Stomach (tissue), 8 donors: ENCODE measurements at regions not wholly inside any gene's neighbourhood (a gene's known extent, or its start where the extent isn't known, plus 50 kb on each side); places are given as distances from the start of the nearest gene placed in this dataset.

ENCODE experiments used
- DNase-seq, 2 donors: peaks; one replicate each; pipeline versions ENCODE4 v3.0.0 to v3.0.0-alpha.2; 2013 to 2019
- H3K27ac ChIP-seq, 5 donors: fragments of 200-600 bp in 4 of 5; sonication (generic) in 4 of 5; one replicate each; pipeline ENCODE4 v1.5.1; 2013 to 2019; ENCODE audit warnings: mild to moderate bottlenecking in 1 of 5, moderate library complexity in 1 of 5
- H3K27me3 ChIP-seq, 3 donors: fragments of 200-600 bp; sonication (generic); one replicate each; pipeline ENCODE4 v1.5.1; 2017 to 2019; ENCODE audit warnings: mixed run types in 1 of 3
- H3K36me3 ChIP-seq, 4 donors: fragments of 200-600 bp; sonication (generic); 1 replicate in 3 of 4; 2 replicates in 1 of 4; pipeline ENCODE4 v1.5.1; 2016 to 2019
- H3K4me1 ChIP-seq, 4 donors: fragments of 200-600 bp; sonication (generic); one replicate each; pipeline ENCODE4 v1.5.1; 2016 to 2019
- H3K4me3 ChIP-seq, 4 donors: fragments of 200-600 bp; sonication (generic) in 3 of 4; one replicate each; pipeline ENCODE4 v1.5.1; 2016 to 2019; ENCODE audit warnings: mild to moderate bottlenecking in 1 of 4
- H3K9me3 ChIP-seq, 4 donors: fragments of 200-600 bp; sonication (generic); one replicate each; pipeline ENCODE4 v1.5.1; 2016 to 2019
- CTCF ChIP-seq, 7 experiments: fragments of 450-650 bp in 4 of 7; fragments of 200-600 bp in 3 of 7; sonication (generic) in 3 of 7; IDR thresholded peaks; one replicate each; pipeline ENCODE4 v1.5.1; 2016 to 2019; ENCODE audit warnings: antibody characterized with exemption in 7 of 7, control low read depth in 2 of 7, mild to moderate bottlenecking in 1 of 7
- EP300 ChIP-seq: sonication (generic); formaldehyde crosslinking; IDR thresholded peaks from one replicate; pipeline ENCODE4 v1.6.1; 2017; ENCODE audit warnings: antibody characterized with exemption
- POLR2A ChIP-seq, 4 donors: fragments of 450-650 bp; IDR thresholded peaks; one replicate each; pipeline ENCODE4 v1.6.1; 2016; ENCODE audit warnings: antibody characterized with exemption in 4 of 4, control low read depth in 2 of 4, mild to moderate bottlenecking in 1 of 4, moderate library complexity in 1 of 4
- POLR2AphosphoS5 ChIP-seq, 3 donors: sonication (generic); formaldehyde crosslinking; IDR thresholded peaks; one replicate each; pipeline ENCODE4 v1.6.1; 2016; ENCODE audit warnings: antibody characterized with exemption in 3 of 3
- WGBS, 5 donors: extraction: QIAGEN DNeasy Blood & Tissue Kit in 3 of 5; methylation state at CpG; one replicate each; pipeline versions ENCODE4 v1.1.5 to v1.1.7; 2013 to 2018; 5-methylcytosine and 5-hydroxymethylcytosine counted together
- intact Hi-C: fragments of 100-400 bp; cut with DNase I; formaldehyde crosslinking; loops from one replicate; pipeline ENCODE4 v1.15.1; 2023; ENCODE audit warnings: low total_unique reads
- donor health status: healthy with polysubstance abuse.
- donor health status: Bipolar disorder and iron deficiency.
- donor health status: healthy.

- intact Hi-C loops, result no loop called here
- Histone ChIP-seq H3K4me3 (no peak overlapping the region), H3K4me1 (no peaks in the 10 kb centered on the region), H3K27ac (no peak overlapping the region), H3K9me3 (peaks cover 0 to 3% (median 0%) of the 10 kb centered on the region in 4 donors), H3K27me3 (no peaks in the 10 kb centered on the region), H3K36me3 (no peaks in the 10 kb centered on the region)
- no peak for DNase-seq
- 64 to 85% (median 74%) methylated on average over 4 of the region's 4 CpGs for WGBS, 5 donors
- no peak for TF ChIP-seq POLR2AphosphoS5 (IDR thresholded peaks at IDR 0.05)
- TF ChIP-seq CTCF (IDR thresholded peaks at IDR 0.05), result no peak
- TF ChIP-seq POLR2A (IDR thresholded peaks at IDR 0.05), result no peak
- TF ChIP-seq EP300, result no peak
Measured at GRCh38 chr9:118536153-118536552, 832.0 kb downstream of the TLR4 start.

GRCh38 chr9:118538959-118539358 is 830.3 kb downstream of the BRINP1 start:
- DNase-seq, result no peak
- Histone ChIP-seq H3K9me3 (peaks cover 0 to 3% (median 0%) of the 10 kb centered on the region in 4 donors), H3K27ac (no peak overlapping the region), H3K27me3 (no peaks in the 10 kb centered on the region), H3K4me3 (no peak overlapping the region), H3K4me1 (no peaks in the 10 kb centered on the region), H3K36me3 (no peaks in the 10 kb centered on the region)
- WGBS, 5 donors, result 60 to 91% (median 77%) methylated on average over 2 of the region's 2 CpGs
- intact Hi-C loops, result no loop called here
- TF ChIP-seq EP300 (no peak), POLR2AphosphoS5 (IDR thresholded peaks at IDR 0.05) (no peak), CTCF (IDR thresholded peaks at IDR 0.05) (no peak), POLR2A (IDR thresholded peaks at IDR 0.05) (no peak)

- WGBS, 5 donors, result 85 to 97% (median 93%) methylated on average over 1 of the region's 1 CpG
- H3K27ac ChIP-seq, result no peak overlapping the region
- no peaks in the 10 kb centered on the region for H3K36me3 ChIP-seq
- no peak for TF ChIP-seq CTCF (IDR thresholded peaks at IDR 0.05)
- TF ChIP-seq POLR2A (IDR thresholded peaks at IDR 0.05), result no peak
- no peak for TF ChIP-seq POLR2AphosphoS5 (IDR thresholded peaks at IDR 0.05)
- no peak for TF ChIP-seq EP300
- no peak for DNase-seq
- H3K4me3 ChIP-seq, result no peak overlapping the region
- intact Hi-C loops, result no loop called here
- H3K4me1 ChIP-seq, result no peaks in the 10 kb centered on the region
- H3K9me3 ChIP-seq, result no peaks in the 10 kb centered on the region
- H3K27me3 ChIP-seq, result no peaks in the 10 kb centered on the region
Measured at GRCh38 chr9:118553465-118553864, 815.8 kb downstream of the BRINP1 start.

- no peak for TF ChIP-seq POLR2AphosphoS5 (IDR thresholded peaks at IDR 0.05)
- no peak for TF ChIP-seq POLR2A (IDR thresholded peaks at IDR 0.05)
- TF ChIP-seq EP300, result no peak
- TF ChIP-seq CTCF (IDR thresholded peaks at IDR 0.05), result no peak
- intact Hi-C loops, result no loop called here
- Histone ChIP-seq H3K27me3 (no peaks in the 10 kb centered on the region), H3K4me3 (no peak overlapping the region), H3K9me3 (no peaks in the 10 kb centered on the region), H3K4me1 (no peaks in the 10 kb centered on the region), H3K27ac (no peak overlapping the region), H3K36me3 (no peaks in the 10 kb centered on the region)
- no peak for DNase-seq
- 66 to 77% (median 74%) methylated on average over 7 of the region's 7 CpGs for WGBS, 5 donors
Measured at GRCh38 chr9:118554987-118555386, 814.2 kb downstream of the BRINP1 start.
